Breast epithelium (tissue), 4 donors: ENCODE measurements at regions not wholly inside any gene's neighbourhood (a gene's known extent, or its start where the extent isn't known, plus 50 kb on each side); places are given as distances from the start of the nearest gene placed in this dataset.

Source experiments
- DNase-seq, 2 donors: peaks; one replicate each; pipeline ENCODE4 v3.0.0-alpha.2; 2019; ENCODE audit warnings: low spot score in 2 of 2
- H3K27ac ChIP-seq, 2 donors: fragments of 200-600 bp; sonication (generic) in 1 of 2; one replicate each; pipeline ENCODE4 v1.5.1; 2016 to 2019; ENCODE audit warnings: mild to moderate bottlenecking in 1 of 2
- H3K27me3 ChIP-seq, 2 donors: fragments of 200-600 bp; sonication (generic) in 1 of 2; one replicate each; pipeline versions ENCODE4 v1.5.1 to v1.6.0; 2017 to 2019; ENCODE audit warnings: control low read depth in 1 of 2, mild to moderate bottlenecking in 1 of 2
- H3K36me3 ChIP-seq: fragments of 200-600 bp; one replicate; pipeline ENCODE4 v1.5.1; 2019
- H3K4me1 ChIP-seq, 2 donors: fragments of 200-600 bp; sonication (generic); one replicate each; pipeline ENCODE4 v1.5.1; 2016 to 2019; ENCODE audit warnings: control low read depth in 1 of 2
- H3K4me3 ChIP-seq, 3 donors: fragments of 200-600 bp; sonication (generic); 1 replicate in 2 of 3; 2 replicates in 1 of 3; pipeline ENCODE4 v1.5.1; 2016 to 2019; ENCODE audit warnings: mild to moderate bottlenecking in 3 of 3, moderate library complexity in 2 of 3
- H3K9me3 ChIP-seq, 2 donors: fragments of 200-600 bp; sonication (generic) in 1 of 2; one replicate each; pipeline ENCODE4 v1.5.1; 2016 to 2019; ENCODE audit warnings: control low read depth in 1 of 2
- POLR2A ChIP-seq: fragments of 450-650 bp; IDR thresholded peaks from one replicate; pipeline ENCODE4 v1.6.1; 2016; ENCODE audit warnings: antibody characterized with exemption, mild to moderate bottlenecking, moderate library complexity
- POLR2AphosphoS5 ChIP-seq, 3 donors: sonication (generic); formaldehyde crosslinking; IDR thresholded peaks; one replicate each; pipeline ENCODE4 v1.6.1; 2017; ENCODE audit warnings: antibody characterized with exemption in 3 of 3
- intact Hi-C: fragments of 100-400 bp; cut with DNase I; formaldehyde crosslinking; loops from one replicate; pipeline ENCODE4 v1.15.1; 2023; ENCODE audit warnings: low total_unique reads
- TF ChIP-seq, protein P1 (sequence below), 3 donors: fragments of 450-650 bp; IDR thresholded peaks; one replicate each; pipeline ENCODE4 v1.5.1; 2016 to 2017; ENCODE audit warnings: antibody characterized with exemption in 3 of 3, mild to moderate bottlenecking in 3 of 3, moderate library complexity in 3 of 3

DNA sequence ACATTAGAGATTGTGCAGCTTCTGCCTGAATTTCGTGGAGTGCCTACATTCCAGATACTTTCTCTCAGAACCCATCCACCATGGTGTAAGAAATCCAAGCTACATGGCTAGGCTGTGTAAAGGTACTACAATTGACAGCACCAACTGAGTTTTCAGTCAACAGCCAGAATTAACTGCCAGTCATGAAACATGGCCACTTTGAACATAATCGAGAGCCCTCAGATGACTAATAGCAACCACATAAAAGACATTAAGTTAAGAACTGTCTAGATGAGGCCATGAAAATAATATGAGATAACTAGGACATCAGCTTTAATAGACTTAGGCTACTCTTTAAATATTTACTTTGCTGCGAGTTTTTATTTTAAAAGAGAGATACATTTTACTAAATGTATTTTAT, 1106.8 kb upstream of the LRRTM3 start:
- peaks cover 0 to 6% of the 10 kb centered on the region in 2 donors for H3K9me3 ChIP-seq
- H3K36me3 ChIP-seq: no peaks in the 10 kb centered on the region
- no peak overlapping the region for H3K27ac ChIP-seq
- no peaks in the 10 kb centered on the region for H3K4me1 ChIP-seq
- no peaks in the 10 kb centered on the region for H3K27me3 ChIP-seq
- intact Hi-C loops: no loop called here
- H3K4me3 ChIP-seq: no peak overlapping the region
- DNase-seq: no peak
- TF ChIP-seq, protein P1, sequence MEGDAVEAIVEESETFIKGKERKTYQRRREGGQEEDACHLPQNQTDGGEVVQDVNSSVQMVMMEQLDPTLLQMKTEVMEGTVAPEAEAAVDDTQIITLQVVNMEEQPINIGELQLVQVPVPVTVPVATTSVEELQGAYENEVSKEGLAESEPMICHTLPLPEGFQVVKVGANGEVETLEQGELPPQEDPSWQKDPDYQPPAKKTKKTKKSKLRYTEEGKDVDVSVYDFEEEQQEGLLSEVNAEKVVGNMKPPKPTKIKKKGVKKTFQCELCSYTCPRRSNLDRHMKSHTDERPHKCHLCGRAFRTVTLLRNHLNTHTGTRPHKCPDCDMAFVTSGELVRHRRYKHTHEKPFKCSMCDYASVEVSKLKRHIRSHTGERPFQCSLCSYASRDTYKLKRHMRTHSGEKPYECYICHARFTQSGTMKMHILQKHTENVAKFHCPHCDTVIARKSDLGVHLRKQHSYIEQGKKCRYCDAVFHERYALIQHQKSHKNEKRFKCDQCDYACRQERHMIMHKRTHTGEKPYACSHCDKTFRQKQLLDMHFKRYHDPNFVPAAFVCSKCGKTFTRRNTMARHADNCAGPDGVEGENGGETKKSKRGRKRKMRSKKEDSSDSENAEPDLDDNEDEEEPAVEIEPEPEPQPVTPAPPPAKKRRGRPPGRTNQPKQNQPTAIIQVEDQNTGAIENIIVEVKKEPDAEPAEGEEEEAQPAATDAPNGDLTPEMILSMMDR (IDR thresholded peaks at IDR 0.05): no peak
- TF ChIP-seq POLR2AphosphoS5 (IDR thresholded peaks at IDR 0.05) (no peak), POLR2A (no peak)

DNA sequence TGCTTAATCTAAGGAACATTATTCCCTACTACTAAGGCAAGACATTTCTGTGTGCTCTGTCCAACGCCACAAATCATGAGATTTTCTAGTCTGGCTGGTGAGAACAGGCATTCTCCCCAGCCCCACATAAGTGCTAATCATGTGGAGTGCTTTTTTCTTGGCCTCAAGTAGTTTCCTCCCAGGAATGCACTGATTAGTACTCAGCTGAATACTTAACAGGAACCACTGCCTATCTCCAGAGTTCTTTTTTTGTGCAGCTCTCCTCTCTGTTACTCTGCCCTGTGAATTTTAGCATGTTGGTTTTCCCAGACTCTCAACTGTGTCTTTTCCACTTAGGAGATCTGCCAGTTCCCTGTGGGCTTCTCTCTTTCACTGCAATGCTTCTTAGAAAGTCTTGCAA, 1098.5 kb upstream of the LRRTM3 start:
- intact Hi-C loops: no loop called here
- no peak for TF ChIP-seq POLR2A
- no peak for TF ChIP-seq POLR2AphosphoS5 (IDR thresholded peaks at IDR 0.05)
- TF ChIP-seq, protein P1 (IDR thresholded peaks at IDR 0.05): no peak
- no peak for DNase-seq
- Histone ChIP-seq H3K4me3 (no peak overlapping the region), H3K9me3 (peaks cover 0 to 6% of the 10 kb centered on the region in 2 donors), H3K4me1 (no peaks in the 10 kb centered on the region), H3K27me3 (no peaks in the 10 kb centered on the region), H3K27ac (no peak overlapping the region), H3K36me3 (no peaks in the 10 kb centered on the region)

DNA sequence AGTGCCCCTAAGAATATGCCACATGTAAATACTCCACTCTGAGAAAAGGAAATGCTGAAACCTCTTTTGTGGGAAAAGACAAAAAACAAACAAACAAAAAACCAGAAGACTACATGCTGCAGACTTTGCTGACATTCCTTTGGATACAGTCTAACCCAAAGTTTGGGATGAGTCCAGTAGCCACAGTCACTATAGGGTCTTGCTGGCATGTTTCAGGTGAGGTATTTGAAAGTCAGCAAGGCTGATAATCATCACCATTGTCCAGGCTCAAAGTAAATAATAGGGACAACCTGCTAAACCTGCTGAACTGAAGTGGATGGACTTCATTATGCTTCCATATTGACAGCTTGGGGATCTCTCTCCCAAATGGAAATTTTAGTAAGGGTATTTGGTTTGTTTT, 1087.0 kb upstream of the LRRTM3 start:
- intact Hi-C loops: loop anchor here (5.0 kb wide), 1 partner anchor 167 kb away; no protein-coding TSS in a partner anchor
- Histone ChIP-seq H3K36me3 (no peaks in the 10 kb centered on the region), H3K9me3 (no peaks in the 10 kb centered on the region), H3K4me1 (no peaks in the 10 kb centered on the region), H3K4me3 (no peak overlapping the region), H3K27me3 (no peaks in the 10 kb centered on the region), H3K27ac (no peak overlapping the region)
- TF ChIP-seq POLR2AphosphoS5 (IDR thresholded peaks at IDR 0.05): no peak
- no peak for TF ChIP-seq POLR2A
- TF ChIP-seq, protein P1 (IDR thresholded peaks at IDR 0.05): no peak
- no peak for DNase-seq

DNA sequence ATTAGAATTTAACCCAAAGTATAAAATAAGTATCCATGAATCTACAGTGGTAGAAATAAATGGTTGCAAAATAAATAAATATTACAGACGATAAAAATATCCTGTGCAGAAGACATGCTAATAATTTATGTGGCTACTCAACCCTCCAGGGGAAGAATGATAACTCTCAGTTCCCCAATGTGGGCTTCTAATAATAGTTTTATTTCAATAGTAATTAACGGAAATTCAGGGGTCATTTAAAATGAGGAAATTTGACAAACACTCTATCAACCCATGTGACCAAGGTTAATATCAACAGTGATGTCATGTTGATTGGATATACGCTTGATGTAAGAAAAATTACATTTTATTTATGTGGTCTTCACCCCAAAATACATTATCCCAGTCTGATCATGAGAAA, 1082.6 kb upstream of the LRRTM3 start:
- TF ChIP-seq POLR2AphosphoS5 (IDR thresholded peaks at IDR 0.05) (no peak), POLR2A (no peak)
- TF ChIP-seq, protein P1 (IDR thresholded peaks at IDR 0.05): no peak
- Histone ChIP-seq H3K36me3 (no peaks in the 10 kb centered on the region), H3K4me3 (no peak overlapping the region), H3K27ac (no peak overlapping the region), H3K4me1 (no peaks in the 10 kb centered on the region), H3K9me3 (no peaks in the 10 kb centered on the region), H3K27me3 (no peaks in the 10 kb centered on the region)
- intact Hi-C loops: no loop called here
- DNase-seq: no peak

DNA sequence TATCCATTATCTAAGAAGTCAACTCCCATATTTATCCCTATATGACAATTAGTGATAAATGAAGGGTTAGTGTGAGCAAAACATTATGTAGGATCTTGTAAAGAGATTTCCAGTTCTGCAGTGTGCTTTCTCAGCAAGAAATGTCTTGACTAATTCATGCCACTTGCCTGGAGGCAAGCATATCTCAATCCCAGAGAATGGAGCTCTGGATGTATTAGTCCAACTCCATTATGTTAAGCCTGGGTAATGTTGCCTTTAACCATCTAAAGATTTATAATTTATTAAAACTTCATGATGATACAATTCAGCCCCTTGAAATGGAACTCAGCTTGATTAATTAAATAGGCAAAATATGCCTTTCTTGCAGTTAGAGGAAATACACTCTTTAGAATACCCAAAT, 1079.9 kb upstream of the LRRTM3 start:
- TF ChIP-seq, protein P1 (IDR thresholded peaks at IDR 0.05): no peak
- TF ChIP-seq POLR2A: no peak
- no peak for TF ChIP-seq POLR2AphosphoS5 (IDR thresholded peaks at IDR 0.05)
- Histone ChIP-seq H3K9me3 (peaks cover 0 to 2% of the 10 kb centered on the region in 2 donors), H3K27me3 (no peaks in the 10 kb centered on the region), H3K36me3 (no peaks in the 10 kb centered on the region), H3K4me3 (no peak overlapping the region), H3K27ac (no peak overlapping the region), H3K4me1 (no peaks in the 10 kb centered on the region)
- intact Hi-C loops: no loop called here
- no peak for DNase-seq
